Endothelial cell of umbilical vein (primary cell): ENCODE measurements at regions not wholly inside any gene's neighbourhood (a gene's known extent, or its start where the extent isn't known, plus 50 kb on each side); places are given as distances from the start of the nearest gene placed in this dataset.

Experiments used
- BruUV-seq: library from RNA; stranded (reverse); fragments of 400-500 nt; replicated peaks from 2 replicates; lab custom pipeline; 2021; lab: Mats Ljungman, UMichigan
- CTCF ChIA-PET: fragments of 300-600, 350-600 bp; sonication (Branson Sonifier 250); formaldehyde crosslinking; loops from one replicate; lab custom pipeline; 2021; ENCODE audit warnings: antibody characterized with exemption, inconsistent platforms; lab: Charles Lee
- POLR2A ChIA-PET: fragments of 300-600, 350-600 bp; sonication (Branson Sonifier 250); formaldehyde crosslinking; loops from one replicate; lab custom pipeline; 2021; ENCODE audit warnings: antibody characterized with exemption, inconsistent platforms; lab: Charles Lee
- DNase-seq: peaks from one replicate; pipeline ENCODE4 v3.0.0-alpha.2; 2011; ENCODE audit warnings: low read depth, low spot score
- FAIRE-seq: peaks from 2 replicates; lab custom pipeline; 2011; peaks lifted over from hg19 to GRCh38; lab: Jason Lieb, UNC
- H2AFZ ChIP-seq: 2 replicates; pipeline ENCODE4 v1.6.0; 2012; ENCODE audit warnings: low read depth, low read length, control low read depth, inconsistent platforms
- H3K27ac ChIP-seq: 2 replicates; pipeline ENCODE4 v1.5.1; 2011; ENCODE audit warnings: low read depth, mild to moderate bottlenecking, control low read depth, low read length, moderate library complexity; ENCODE audit not compliant: insufficient read depth
- H3K27me3 ChIP-seq, 2 experiments: 2 replicates each; pipeline versions ENCODE4 v1.6.0 to v1.6.1; 2011; ENCODE audit warnings: low read length in 2 of 2, mixed read lengths in 1 of 2; ENCODE audit not compliant: control insufficient read depth in 2 of 2, insufficient read depth in 2 of 2
- H3K36me3 ChIP-seq, 2 experiments: 2 replicates in 1 of 2; 3 replicates in 1 of 2; pipeline ENCODE4 v1.5.1; 2011; ENCODE audit warnings: low read length in 2 of 2, mild to moderate bottlenecking in 1 of 2, moderate library complexity in 1 of 2; ENCODE audit not compliant: control insufficient read depth in 2 of 2, insufficient read depth in 2 of 2; ENCODE audit errors: extremely low read depth in 1 of 2
- H3K4me1 ChIP-seq: 3 replicates; pipeline ENCODE4 v1.5.1; 2011; ENCODE audit warnings: mild to moderate bottlenecking, low read length; ENCODE audit not compliant: control insufficient read depth, insufficient read depth; ENCODE audit errors: extremely low read depth
- H3K4me2 ChIP-seq: 2 replicates; pipeline ENCODE4 v1.6.1; 2011; ENCODE audit warnings: low read length, control low read depth, mixed read lengths; ENCODE audit not compliant: insufficient read depth
- H3K4me3 ChIP-seq, 3 experiments: fragments of 200-600 bp in 1 of 3; sonication (generic), shearing (Covaris generic) in 1 of 3; replicated peaks in 1 of 3; 2 replicates each; pipeline ENCODE4 v1.5.1; 2011 to 2016; ENCODE audit warnings: control low read depth in 3 of 3, low read length in 3 of 3, mild to moderate bottlenecking in 2 of 3, inconsistent platforms in 1 of 3, low read depth in 1 of 3, moderate library complexity in 1 of 3; ENCODE audit not compliant: insufficient read depth in 1 of 3
- H3K79me2 ChIP-seq: 2 replicates; pipeline ENCODE4 v1.6.0; 2012; ENCODE audit warnings: low read length, inconsistent platforms; ENCODE audit not compliant: control insufficient read depth, insufficient read depth
- H3K9ac ChIP-seq: replicated peaks from 2 replicates; pipeline ENCODE3; 2011; ENCODE audit warnings: low read length, control low read depth; ENCODE audit not compliant: insufficient read depth; ENCODE audit errors: extremely low read depth
- H3K9me1 ChIP-seq: replicated peaks from 3 replicates; pipeline ENCODE4 v1.6.0; 2011; ENCODE audit warnings: mild to moderate bottlenecking, low read length; ENCODE audit not compliant: control insufficient read depth, insufficient read depth; ENCODE audit errors: extremely low read depth
- H3K9me3 ChIP-seq: replicated peaks from 2 replicates; pipeline ENCODE4 v1.5.1; 2012; ENCODE audit warnings: low read length, inconsistent platforms; ENCODE audit not compliant: control insufficient read depth, insufficient read depth
- H4K20me1 ChIP-seq: replicated peaks from 2 replicates; pipeline ENCODE3; 2011; ENCODE audit warnings: mild to moderate bottlenecking, low read length; ENCODE audit not compliant: control insufficient read depth, insufficient read depth; ENCODE audit errors: extremely low read depth
- CTCF ChIP-seq, 2 donors: IDR thresholded peaks; 1 replicate in 1 of 2; 2 replicates in 1 of 2; pipeline ENCODE4 v1.5.1; 2011; ENCODE audit warnings: low read length in 2 of 2, mild to moderate bottlenecking in 2 of 2, moderate library complexity in 2 of 2, control low read depth in 1 of 2, inconsistent platforms in 1 of 2, low read depth in 1 of 2; ENCODE audit not compliant: insufficient read depth in 1 of 2; ENCODE audit errors: extremely low read depth in 1 of 2
- EZH2 ChIP-seq: IDR thresholded peaks from 2 replicates; pipeline ENCODE4 v1.6.1; 2012; ENCODE audit warnings: borderline replicate concordance, low read depth, mild to moderate bottlenecking, moderate library complexity, low read length, inconsistent platforms; ENCODE audit not compliant: severe bottlenecking
- FOS ChIP-seq: IDR thresholded peaks from 2 replicates; pipeline ENCODE4 v1.6.1; 2011; ENCODE audit warnings: mild to moderate bottlenecking, low read length, moderate library complexity, borderline replicate concordance; ENCODE audit not compliant: insufficient read depth
- GATA2 ChIP-seq: IDR thresholded peaks from 2 replicates; pipeline ENCODE4 v1.7.0; 2011; ENCODE audit warnings: low read depth, mild to moderate bottlenecking, moderate library complexity, mixed read lengths, low read length; ENCODE audit not compliant: insufficient read length, insufficient read depth
- JUN ChIP-seq: IDR thresholded peaks from 2 replicates; pipeline ENCODE4 v1.6.1; 2011; ENCODE audit warnings: borderline replicate concordance, low read depth; ENCODE audit not compliant: insufficient read length, insufficient read depth
- MAX ChIP-seq: IDR thresholded peaks from 2 replicates; pipeline ENCODE4 v1.6.1; 2011; ENCODE audit not compliant: insufficient read depth, insufficient read length
- MYC ChIP-seq: IDR thresholded peaks from one replicate; pipeline ENCODE4 v1.6.1; 2011; ENCODE audit warnings: mild to moderate bottlenecking, low read depth, low read length
- POLR2A ChIP-seq: IDR thresholded peaks from 2 replicates; pipeline ENCODE4 v1.6.1; 2012; ENCODE audit warnings: low read depth, mild to moderate bottlenecking, control low read depth, low read length
- POLR2AphosphoS5 ChIP-seq: IDR thresholded peaks from 2 replicates; pipeline ENCODE4 v1.6.1; 2012; ENCODE audit warnings: low read depth, mild to moderate bottlenecking, control low read depth, low read length, moderate library complexity; ENCODE audit not compliant: insufficient read depth
- dilution Hi-C: fragments of 300-500 bp; cut with MboI; formaldehyde crosslinking; loops from one replicate; pipeline ENCODE4 v1.15.0; 2019; ENCODE audit warnings: low sequenced_read_pairs; ENCODE audit not compliant: extremely low pct_ligation_motif_present
- intact Hi-C: fragments of 100-400 bp; cut with micrococcal nuclease; formaldehyde crosslinking; loops from one replicate; pipeline ENCODE4 v1.10.0; 2022

GRCh38 chr13:73266640-73267180, 207.9 kb downstream of the KLF5 start:
- Histone ChIP-seq H3K79me2 (no peaks in the 10 kb centered on the region), H3K27me3 (peaks cover 0 to 2% of the 10 kb centered on the region in 2 experiments), H3K27ac (no peak overlapping the region), H4K20me1 (no peaks in the 10 kb centered on the region), H3K4me3 (no peak overlapping the region), H3K9ac (no peak overlapping the region), H3K4me1 (no peaks in the 10 kb centered on the region), H3K36me3 (no peaks in the 10 kb centered on the region), H3K9me1 (no peaks in the 10 kb centered on the region), H3K4me2 (no peak overlapping the region), H3K9me3 (no peaks in the 10 kb centered on the region), H2AFZ (no peak overlapping the region)
- ChIA-PET CTCF (interaction anchor here (1.6 kb wide), 1 partner anchor 24 kb away, joined by 3 read pairs; no protein-coding TSS in a partner anchor), POLR2A (no interaction called here)
- TF ChIP-seq JUN: no peak
- no peak for TF ChIP-seq POLR2AphosphoS5
- TF ChIP-seq GATA2: no peak
- TF ChIP-seq CTCF (IDR thresholded peaks at IDR 0.05; ENCODE audit: extremely low read depth in 1 of 2, insufficient read depth in 1 of 2, low read depth in 1 of 2, low read length in 2 of 2): no peak
- no peak for TF ChIP-seq MAX
- TF ChIP-seq EZH2: no peak
- TF ChIP-seq FOS: no peak
- TF ChIP-seq MYC: no peak
- TF ChIP-seq POLR2A: no peak
- dilution Hi-C loops: no loop called here
- intact Hi-C loops: no loop called here
- no TSS peak for BruUV-seq
- no peak for FAIRE-seq
- DNase-seq: no peak
